GM18519 (cell line): ENCODE measurements at regions not wholly inside any gene's neighbourhood (a gene's known extent, or its start where the extent isn't known, plus 50 kb on each side); places are given as distances from the start of the nearest gene placed in this dataset.

ENCODE experiments used
- ATAC-seq: cut with Tn5 transposase; IDR thresholded peaks from one replicate; pipeline ENCODE4 v1.9.1; 2021; ENCODE audit warnings: mild to moderate bottlenecking, moderate library complexity; ENCODE audit not compliant: unreplicated experiment, low FRiP score

- no peak for ATAC-seq
These were observed 885.5 kb upstream of the FBXO33 start for GRCh38 chr14:40317690-40318089.

DNA sequence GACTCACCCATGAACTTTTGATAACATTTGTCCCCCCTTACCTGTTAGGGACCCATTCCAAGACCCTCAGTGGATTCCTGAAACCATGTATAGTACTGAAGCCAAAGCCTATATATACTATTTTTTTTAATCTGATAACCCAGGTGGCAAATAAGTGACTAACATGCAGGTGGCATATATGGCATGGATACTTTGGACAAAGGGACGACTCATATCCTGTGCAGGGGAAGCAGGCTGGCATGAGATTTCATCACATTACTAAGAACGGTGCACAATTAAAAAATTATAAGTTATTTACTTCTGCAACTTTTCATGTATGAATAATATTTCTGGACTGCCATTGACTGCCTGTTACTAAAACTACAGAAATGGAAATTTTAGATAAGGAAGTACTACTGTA, 880.1 kb upstream of the FBXO33 start:
- ATAC-seq, result no peak

GRCh38 chr14:40309124-40309523, 876.9 kb upstream of the FBXO33 start:
- ATAC-seq, result no peak

DNA sequence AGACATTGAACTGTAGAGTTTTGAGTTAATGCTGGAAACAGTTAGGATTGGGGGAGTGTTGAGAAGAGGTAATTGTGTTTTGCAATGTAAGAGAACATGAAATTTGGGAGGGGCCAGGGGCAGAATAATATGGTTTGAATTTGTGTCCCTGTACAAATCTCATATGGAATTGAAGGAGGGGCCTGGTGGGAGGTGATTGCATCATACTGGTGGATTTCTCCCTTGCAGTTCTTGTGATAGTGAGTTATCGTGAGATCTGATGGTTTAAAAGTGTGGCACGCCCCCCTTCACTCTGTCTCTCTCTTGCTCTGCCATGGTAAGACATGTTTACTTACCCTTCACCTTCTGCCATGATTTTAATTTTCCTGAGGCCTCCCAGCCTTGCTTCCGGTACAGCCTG, 876.0 kb upstream of the FBXO33 start:
- no peak for ATAC-seq

DNA sequence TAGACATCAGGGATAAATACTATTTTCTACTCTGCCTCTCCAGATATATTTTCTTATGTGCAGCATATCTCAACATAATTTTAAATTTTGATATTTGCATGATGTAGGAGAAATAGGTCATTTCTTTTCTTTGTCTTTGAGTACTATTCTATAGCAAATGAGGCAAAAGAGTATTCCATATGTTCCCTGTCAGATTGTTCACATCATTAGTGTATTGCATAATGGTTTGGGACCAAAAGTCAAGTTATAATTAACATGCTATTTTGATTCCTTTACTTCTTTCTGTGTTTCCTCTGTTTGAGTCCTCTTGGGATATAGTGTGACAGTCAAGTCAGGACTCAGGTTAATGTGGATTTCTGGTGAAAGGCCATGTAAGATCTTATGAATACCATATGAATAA, 864.6 kb upstream of the FBXO33 start:
- ATAC-seq, result no peak

GRCh38 chr14:40292664-40293063, 860.4 kb upstream of the FBXO33 start:
- no peak for ATAC-seq

DNA sequence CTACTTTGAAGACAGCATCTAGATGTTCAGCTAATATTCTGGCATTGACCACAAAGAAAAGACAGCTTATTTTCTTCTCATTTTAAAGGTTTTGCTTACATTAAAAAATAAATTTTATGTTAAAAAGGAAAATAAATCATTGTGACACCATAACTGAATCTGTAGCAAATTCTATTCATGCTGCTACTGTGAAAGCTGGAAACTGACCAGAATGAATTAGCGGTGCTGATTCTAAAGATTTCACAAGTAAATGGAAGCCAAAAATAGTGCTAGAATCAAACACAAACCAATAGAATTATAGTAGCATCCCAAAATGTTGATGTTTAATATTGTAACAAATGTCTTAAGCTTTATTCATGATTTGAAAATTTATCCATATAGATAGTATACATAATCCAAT, 850.0 kb upstream of the FBXO33 start:
- ATAC-seq, result no peak

GRCh38 chr14:40280652-40281051, 848.4 kb upstream of the FBXO33 start:
- ATAC-seq, result no peak

- no peak for ATAC-seq
These were observed 841.2 kb upstream of the FBXO33 start for GRCh38 chr14:40273417-40273816.

- ATAC-seq, result no peak
These were observed 839.2 kb upstream of the FBXO33 start for GRCh38 chr14:40271480-40271879.

- no peak for ATAC-seq
These were observed 837.2 kb upstream of the FBXO33 start for GRCh38 chr14:40269436-40269835.

- ATAC-seq, result no peak
These were observed 836.0 kb upstream of the FBXO33 start for GRCh38 chr14:40268236-40268635.

- ATAC-seq, result no peak
These were observed 832.9 kb upstream of the FBXO33 start for GRCh38 chr14:40265096-40265495.

- ATAC-seq, result no peak
These were observed 820.7 kb upstream of the FBXO33 start for GRCh38 chr14:40252817-40253447.

- no peak for ATAC-seq
These were observed 816.4 kb upstream of the FBXO33 start for GRCh38 chr14:40248671-40249070.

DNA sequence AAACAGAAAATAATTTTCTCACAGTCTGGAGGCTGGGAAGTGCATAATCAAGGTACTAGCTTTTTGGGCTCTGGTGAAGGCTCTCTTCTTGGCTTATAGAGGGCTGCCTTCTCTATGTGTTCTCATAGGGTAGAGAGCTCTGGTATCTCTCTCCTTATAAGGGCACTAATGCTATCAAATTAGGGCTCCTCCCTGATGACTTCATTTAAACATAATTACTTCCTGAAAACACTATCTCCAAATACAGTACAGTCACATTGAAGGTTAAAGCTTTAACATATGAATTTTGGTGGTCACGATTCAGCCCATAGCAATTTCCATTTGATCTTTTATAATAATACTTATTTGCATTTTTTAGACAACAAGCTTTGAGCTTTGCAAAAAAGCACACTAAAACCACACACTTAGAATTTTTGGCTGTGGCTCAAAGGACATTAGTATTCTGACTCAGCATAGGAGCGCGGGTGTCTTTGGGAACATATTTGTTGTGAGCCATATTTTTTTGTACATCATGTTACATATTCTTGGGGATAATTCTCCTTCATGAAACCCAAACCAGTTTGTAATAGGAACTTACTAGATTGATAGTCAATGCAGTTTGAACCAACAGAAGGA, 808.1 kb upstream of the FBXO33 start:
- ATAC-seq, result no peak

DNA sequence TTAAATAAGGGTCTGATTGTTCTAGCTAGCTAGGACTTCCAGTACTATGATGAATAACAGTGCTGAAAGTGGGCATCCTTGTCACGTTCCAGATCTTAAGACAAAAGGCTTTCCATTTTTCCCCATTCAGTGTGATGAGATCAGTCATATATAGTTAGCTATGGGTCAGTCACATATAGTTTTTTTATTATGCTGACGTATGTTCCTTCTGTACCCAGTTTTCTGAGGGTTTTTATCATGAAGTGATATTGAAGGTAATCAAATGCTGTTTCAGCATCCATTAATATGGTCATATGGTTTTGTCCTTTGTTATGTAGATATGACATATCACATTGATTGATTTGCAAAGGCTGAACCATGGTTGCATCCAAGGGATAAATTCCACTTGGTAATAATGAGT, 800.1 kb upstream of the FBXO33 start:
- ATAC-seq, result no peak

- no peak for ATAC-seq
These were observed 797.4 kb upstream of the FBXO33 start for GRCh38 chr14:40229676-40230075.

GRCh38 chr14:40222996-40223395, 790.8 kb upstream of the FBXO33 start:
- ATAC-seq, result no peak

GRCh38 chr14:40221428-40221827, 789.2 kb upstream of the FBXO33 start:
- ATAC-seq, result no peak

DNA sequence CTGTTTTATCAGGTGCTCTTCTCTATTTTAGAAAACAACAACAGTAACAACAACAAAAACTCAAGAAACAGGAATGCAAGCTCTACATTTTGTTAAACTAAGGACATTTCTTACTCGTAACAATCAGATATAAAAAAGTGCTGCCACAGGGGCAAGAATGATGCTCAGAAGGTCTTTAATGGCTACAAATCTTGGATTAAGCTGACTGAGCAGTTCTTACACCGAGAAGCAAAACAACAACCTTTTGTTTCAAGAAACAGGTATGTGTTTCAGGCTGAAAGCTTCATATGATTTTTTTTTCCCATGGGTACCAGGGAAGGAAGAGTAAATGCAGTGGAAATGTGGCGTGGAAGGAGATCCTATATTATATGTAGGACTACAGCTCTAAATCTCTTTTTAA, 786.8 kb upstream of the FBXO33 start:
- ATAC-seq, result no peak

GRCh38 chr14:40218282-40218941, 786.2 kb upstream of the FBXO33 start:
- no peak for ATAC-seq
